HepG2 (cell line): ENCODE measurements at regions not wholly inside any gene's neighbourhood (a gene's known extent, or its start where the extent isn't known, plus 50 kb on each side); places are given as distances from the start of the nearest gene placed in this dataset.

ENCODE experiments used
- ATAC-seq: fragments of 200-7000 bp; cut with Tn5 transposase; 3 replicates; pipeline ENCODE4 v1.9.1; 2020; ENCODE audit warnings: mild to moderate bottlenecking, moderate library complexity
- BruUV-seq: library from RNA; stranded (reverse); fragments of 400-500 nt; replicated peaks from 2 replicates; lab custom pipeline; 2021; lab: Mats Ljungman, UMichigan
- CTCF ChIA-PET: fragments of 300-600 bp; formaldehyde crosslinking; extraction: SDS; loops from one replicate; lab custom pipeline; 2021; ENCODE audit warnings: low total read pairs, inconsistent platforms, low intra/inter-chr PET ratio; lab: Yijun Ruan, JAX
- POLR2A ChIA-PET: fragments of 350-600 bp; sonication (Branson Sonifier 250); formaldehyde crosslinking; loops from one replicate; lab custom pipeline; 2020; ENCODE audit warnings: antibody characterized with exemption, inconsistent platforms; lab: Yijun Ruan, JAX
- DNase-seq: peaks from one replicate; pipeline ENCODE4 v3.0.0-alpha.2; 2015; ENCODE audit warnings: low spot score
- FAIRE-seq: peaks from 3 replicates; lab custom pipeline; 2011; peaks lifted over from hg19 to GRCh38; lab: Jason Lieb, UNC
- H2AFZ ChIP-seq: one replicate; pipeline ENCODE4 v1.6.1; 2011; ENCODE audit warnings: low read length, inconsistent platforms
- H3K27ac ChIP-seq: fragments of 300-600 bp; 3 replicates; pipeline ENCODE4 v1.8.0; 2011; ENCODE audit warnings: mixed run types, mild to moderate bottlenecking, mixed read lengths, low read length, inconsistent platforms; ENCODE audit not compliant: insufficient read depth; ENCODE audit errors: extremely low read length
- H3K27me3 ChIP-seq, 2 experiments: fragments of 200-600 bp in 1 of 2; 2 replicates in 1 of 2; 3 replicates in 1 of 2; pipeline versions ENCODE4 v1.6.0 to v1.8.0; 2011; ENCODE audit warnings: low read length in 2 of 2, mild to moderate bottlenecking in 2 of 2, moderate library complexity in 2 of 2, inconsistent platforms in 1 of 2; ENCODE audit not compliant: insufficient read depth in 2 of 2, control insufficient read depth in 1 of 2
- H3K36me3 ChIP-seq, 2 experiments: fragments of 200-600 bp in 1 of 2; replicated peaks in 1 of 2; 2 replicates in 1 of 2; 3 replicates in 1 of 2; pipeline versions ENCODE4 v1.5.1 to v1.8.0; 2011; ENCODE audit warnings: low read length in 2 of 2, inconsistent platforms in 1 of 2; ENCODE audit not compliant: insufficient read depth in 2 of 2, control insufficient read depth in 1 of 2
- H3K4me1 ChIP-seq: 2 replicates; pipeline ENCODE4 v1.5.1; 2012; ENCODE audit warnings: low read length, inconsistent platforms; ENCODE audit not compliant: insufficient read depth
- H3K4me2 ChIP-seq: 2 replicates; pipeline ENCODE4 v1.6.0; 2011; ENCODE audit warnings: low read depth, low read length, inconsistent platforms
- H3K4me3 ChIP-seq, 3 experiments: fragments of 200-600 bp in 1 of 3; sonication (generic), shearing (Covaris generic) in 1 of 3; replicated peaks in 1 of 3; 2 replicates each; pipeline ENCODE4 v1.5.1; 2011 to 2016; ENCODE audit warnings: low read length in 3 of 3, inconsistent platforms in 2 of 3, low read depth in 2 of 3, mild to moderate bottlenecking in 2 of 3, control low read depth in 1 of 3, mixed read lengths in 1 of 3; ENCODE audit not compliant: insufficient read depth in 1 of 3
- H3K79me2 ChIP-seq: one replicate; pipeline ENCODE4 v1.6.1; 2011; ENCODE audit warnings: low read length, inconsistent platforms; ENCODE audit not compliant: insufficient read depth
- H3K9ac ChIP-seq: 2 replicates; pipeline ENCODE4 v1.6.0; 2011; ENCODE audit warnings: mild to moderate bottlenecking, low read depth, low read length, inconsistent platforms; ENCODE audit not compliant: insufficient read depth
- H3K9me3 ChIP-seq: 2 replicates; pipeline ENCODE4 v1.5.1; 2012; ENCODE audit warnings: mild to moderate bottlenecking, low read length
- H4K20me1 ChIP-seq: 2 replicates; pipeline ENCODE4 v1.6.0; 2011; ENCODE audit warnings: inconsistent platforms, mild to moderate bottlenecking, low read length, moderate library complexity; ENCODE audit not compliant: insufficient read depth
- CBX5 ChIP-seq: sonication (generic); formaldehyde crosslinking; IDR thresholded peaks from 2 replicates; pipeline ENCODE4 v1.4.0; 2020; ENCODE audit warnings: missing genetic modification reagents, borderline replicate concordance
- GATAD1 ChIP-seq: IDR thresholded peaks from 2 replicates; pipeline ENCODE4 v1.6.1; 2016; ENCODE audit warnings: missing genetic modification reagents, missing compliant biosample characterization
- PAF1 ChIP-seq: IDR thresholded peaks from 2 replicates; pipeline ENCODE4 v1.6.1; 2016; ENCODE audit warnings: missing genetic modification reagents, missing compliant biosample characterization
- SMC3 ChIP-seq: IDR thresholded peaks from 2 replicates; pipeline ENCODE4 v1.6.1; 2011; ENCODE audit warnings: low read length, improper control_type of control experiment
- ZNF124 ChIP-seq: sonication (generic); formaldehyde crosslinking; IDR thresholded peaks from 2 replicates; pipeline ENCODE4 v1.4.0; 2020; ENCODE audit warnings: missing genetic modification reagents
- ZNF234 ChIP-seq: sonication (generic); formaldehyde crosslinking; conservative IDR thresholded peaks from 2 replicates; pipeline ENCODE4 v1.5.1; 2020; ENCODE audit warnings: mild to moderate bottlenecking, missing genetic modification reagents
- ZNF280D ChIP-seq: sonication (generic); formaldehyde crosslinking; IDR thresholded peaks from 2 replicates; pipeline ENCODE4 v1.5.1; 2020; ENCODE audit warnings: mild to moderate bottlenecking, missing genetic modification reagents
- ZNF513 ChIP-seq: sonication (generic); formaldehyde crosslinking; conservative IDR thresholded peaks from 2 replicates; pipeline ENCODE4 v1.5.0; 2020; ENCODE audit warnings: missing genetic modification reagents
- ZNF580 ChIP-seq: IDR thresholded peaks from 2 replicates; pipeline ENCODE4 v1.6.1; 2016; ENCODE audit warnings: low read depth, borderline replicate concordance
- ZNF670 ChIP-seq: sonication (generic); formaldehyde crosslinking; IDR thresholded peaks from 2 replicates; pipeline ENCODE4 v1.8.0; 2022; ENCODE audit warnings: mild to moderate bottlenecking, missing genetic modification reagents, borderline replicate concordance
- ZNF839 ChIP-seq: sonication (generic); formaldehyde crosslinking; IDR thresholded peaks from 2 replicates; pipeline ENCODE4 v1.4.0; 2020; ENCODE audit warnings: missing genetic modification reagents, mild to moderate bottlenecking, borderline replicate concordance
- ZSCAN9 ChIP-seq: IDR thresholded peaks from 2 replicates; pipeline ENCODE4 v1.6.1; 2016; ENCODE audit warnings: borderline replicate concordance
- WGBS: methylation state at CpG from one replicate; pipeline ENCODE4 v1.1.6; 2017; ENCODE audit warnings: low lambda C conversion rate; 5-methylcytosine and 5-hydroxymethylcytosine counted together
- in situ Hi-C: cut with HindIII; loops from 2 replicates; pipeline ENCODE4 v1.10.0; 2017; ENCODE audit warnings: low pct_unique_long_range_greater_than_20kb; ENCODE audit not compliant: extremely low pct_ligation_motif_present
- intact Hi-C: fragments of 100-400 bp; cut with micrococcal nuclease; formaldehyde crosslinking; loops from one replicate; pipeline ENCODE4 v1.10.0; 2022; ENCODE audit not compliant: unreplicated experiment

- TF ChIP-seq ZNF124 (no peak), ZSCAN9 (CRISPR knock-in tag) (no peak), GATAD1 (CRISPR knock-in tag) (no peak), ZNF280D (no peak), CBX5 (CRISPR knock-in tag) (no peak), ZNF513 (CRISPR knock-in tag) (no peak), ZNF839 (no peak), SMC3 (no peak), ZNF670 (CRISPR knock-in tag) (no peak), PAF1 (CRISPR knock-in tag) (no peak), ZNF234 (CRISPR knock-in tag) (no peak), ZNF580 (CRISPR knock-in tag) (no peak)
- ATAC-seq (no peak), DNase-seq (no peak), FAIRE-seq (no peak)
- ChIA-PET CTCF (no interaction called here), POLR2A (no interaction called here)
- intact Hi-C loops: no loop called here
- in situ Hi-C loops: no loop called here
- Histone ChIP-seq H3K27me3 (no peaks in the 10 kb centered on the region; a peak in 1 of 5 replicates), H2AFZ (no peak overlapping the region), H3K79me2 (no peaks in the 10 kb centered on the region), H3K4me2 (no peak overlapping the region), H3K4me1 (no peaks in the 10 kb centered on the region; the same call in 1 of the 2 replicates), H3K9me3 (no peaks in the 10 kb centered on the region), H3K36me3 (no peaks in the 10 kb centered on the region), H3K9ac (no peak overlapping the region), H4K20me1 (no peaks in the 10 kb centered on the region), H3K27ac (no peak overlapping the region), H3K4me3 (no peak overlapping the region)
- BruUV-seq: no TSS peak
- 52% methylated on average over 5 of the region's 5 CpGs for WGBS
These were observed 258.1 kb downstream of the STK31 start for GRCh38 chr7:23967949-23968599.
